ENCODE measurements at regions not wholly inside any gene's neighbourhood (a gene's known extent, or its start where the extent isn't known, plus 50 kb on each side); places are given as distances from the start of the nearest gene placed in this dataset.

- Histone ChIP-seq H3K9ac (replicated peaks; ENCODE audit: extremely low read depth, insufficient read depth, low read length) (no peak overlapping the region), H3K4me2 (ENCODE audit: insufficient read depth, low read length) (no peak overlapping the region), H3K27me3 (ENCODE audit: control insufficient read depth in 2 of 2, insufficient read depth in 2 of 2, low read length in 2 of 2) (no peaks in the 10 kb centered on the region), H3K9me1 (replicated peaks; ENCODE audit: control insufficient read depth, extremely low read depth, insufficient read depth, low read length) (no peaks in the 10 kb centered on the region), H3K9me3 (replicated peaks; ENCODE audit: control insufficient read depth, insufficient read depth, low read length) (no peaks in the 10 kb centered on the region), H3K36me3 (ENCODE audit: control insufficient read depth in 2 of 2, extremely low read depth in 1 of 2, insufficient read depth in 2 of 2, low read length in 2 of 2) (no peaks in the 10 kb centered on the region), H3K4me3 (replicated peaks in 1 of 3; ENCODE audit: insufficient read depth in 1 of 3, low read depth in 1 of 3, low read length in 3 of 3) (no peak overlapping the region), H3K79me2 (ENCODE audit: control insufficient read depth, insufficient read depth, low read length) (no peaks in the 10 kb centered on the region), H4K20me1 (replicated peaks; ENCODE audit: control insufficient read depth, extremely low read depth, insufficient read depth, low read length) (no peaks in the 10 kb centered on the region), H3K27ac (ENCODE audit: insufficient read depth, low read depth, low read length) (no peak overlapping the region), H3K4me1 (ENCODE audit: control insufficient read depth, extremely low read depth, insufficient read depth, low read length) (no peaks in the 10 kb centered on the region), H2AFZ (ENCODE audit: low read depth, low read length) (no peak overlapping the region)
- DNase-seq (ENCODE audit: low read depth, low spot score), result no peak
- no peak for FAIRE-seq
- ChIA-PET CTCF (interaction anchor here (0.7 kb wide), 1 partner anchor 8 kb away, joined by 3 read pairs; no protein-coding TSS in a partner anchor), POLR2A (no interaction called here)
- dilution Hi-C loops (cut with MboI; ENCODE audit: extremely low pct_ligation_motif_present, low sequenced_read_pairs) (no loop called here), intact Hi-C loops (cut with micrococcal nuclease) (no loop called here)
- TF ChIP-seq JUN (IDR thresholded peaks at IDR 0.05; ENCODE audit: borderline replicate concordance, insufficient read depth, insufficient read length, low read depth) (no peak), POLR2AphosphoS5 (IDR thresholded peaks at IDR 0.05; ENCODE audit: insufficient read depth, low read depth, low read length) (no peak), GATA2 (IDR thresholded peaks at IDR 0.05; ENCODE audit: insufficient read depth, insufficient read length, low read depth, low read length) (no peak), EZH2 (IDR thresholded peaks at IDR 0.05; ENCODE audit: borderline replicate concordance, low read depth, low read length, severe bottlenecking) (no peak)
- no TSS peak for BruUV-seq (replicated peaks)
Observed at GRCh38 chr9:109728686-109729300, 51.2 kb upstream of the PALM2AKAP2 start.

- H3K4me1 ChIP-seq (ENCODE audit: control insufficient read depth, extremely low read depth, insufficient read depth, low read length), result no peaks in the 10 kb centered on the region
- POLR2A ChIA-PET, result no interaction called here
- TF ChIP-seq FOS (IDR thresholded peaks at IDR 0.05; ENCODE audit: borderline replicate concordance, insufficient read depth, low read length), result no peak
- TF ChIP-seq, protein P1, sequence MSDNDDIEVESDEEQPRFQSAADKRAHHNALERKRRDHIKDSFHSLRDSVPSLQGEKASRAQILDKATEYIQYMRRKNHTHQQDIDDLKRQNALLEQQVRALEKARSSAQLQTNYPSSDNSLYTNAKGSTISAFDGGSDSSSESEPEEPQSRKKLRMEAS (IDR thresholded peaks at IDR 0.05; ENCODE audit: insufficient read depth, insufficient read length), result no peak
- no peak for TF ChIP-seq POLR2A (IDR thresholded peaks at IDR 0.05; ENCODE audit: low read depth, low read length)
- TF ChIP-seq POLR2AphosphoS5 (IDR thresholded peaks at IDR 0.05; ENCODE audit: insufficient read depth, low read depth, low read length), result no peak
- TF ChIP-seq JUN (IDR thresholded peaks at IDR 0.05; ENCODE audit: borderline replicate concordance, insufficient read depth, insufficient read length, low read depth), result no peak
- no peak for DNase-seq (ENCODE audit: low read depth, low spot score)
- H3K4me3 ChIP-seq (replicated peaks in 1 of 3; ENCODE audit: insufficient read depth in 1 of 3, low read depth in 1 of 3, low read length in 3 of 3), result no peak overlapping the region
- dilution Hi-C loops (cut with MboI; ENCODE audit: extremely low pct_ligation_motif_present, low sequenced_read_pairs), result no loop called here
- no peaks in the 10 kb centered on the region for H4K20me1 ChIP-seq (replicated peaks; ENCODE audit: control insufficient read depth, extremely low read depth, insufficient read depth, low read length)
- H3K79me2 ChIP-seq (ENCODE audit: control insufficient read depth, insufficient read depth, low read length), result no peaks in the 10 kb centered on the region
- H2AFZ ChIP-seq (ENCODE audit: low read depth, low read length), result no peak overlapping the region
- no peaks in the 10 kb centered on the region for H3K27me3 ChIP-seq (ENCODE audit: control insufficient read depth in 2 of 2, insufficient read depth in 2 of 2, low read length in 2 of 2)
- CTCF ChIA-PET, result no interaction called here
- no peaks in the 10 kb centered on the region for H3K36me3 ChIP-seq (ENCODE audit: control insufficient read depth in 2 of 2, extremely low read depth in 1 of 2, insufficient read depth in 2 of 2, low read length in 2 of 2)
- no peak overlapping the region for H3K4me2 ChIP-seq (ENCODE audit: insufficient read depth, low read length)
- FAIRE-seq, result no peak
- no TSS peak for BruUV-seq (replicated peaks)
- H3K9me3 ChIP-seq (replicated peaks; ENCODE audit: control insufficient read depth, insufficient read depth, low read length), result no peaks in the 10 kb centered on the region
- no peak overlapping the region for H3K9ac ChIP-seq (replicated peaks; ENCODE audit: extremely low read depth, insufficient read depth, low read length)
- intact Hi-C loops (cut with micrococcal nuclease), result no loop called here
- no peak overlapping the region for H3K27ac ChIP-seq (ENCODE audit: insufficient read depth, low read depth, low read length)
- H3K9me1 ChIP-seq (replicated peaks; ENCODE audit: control insufficient read depth, extremely low read depth, insufficient read depth, low read length), result no peaks in the 10 kb centered on the region
Observed at GRCh38 chr9:109729513-109729912, 50.5 kb upstream of the PALM2AKAP2 start.

Data from endothelial cell of umbilical vein (primary cell).